ENCODE measurements at regions not wholly inside any gene's neighbourhood (a gene's known extent, or its start where the extent isn't known, plus 50 kb on each side); places are given as distances from the start of the nearest gene placed in this dataset.

- TF ChIP-seq, protein P1, sequence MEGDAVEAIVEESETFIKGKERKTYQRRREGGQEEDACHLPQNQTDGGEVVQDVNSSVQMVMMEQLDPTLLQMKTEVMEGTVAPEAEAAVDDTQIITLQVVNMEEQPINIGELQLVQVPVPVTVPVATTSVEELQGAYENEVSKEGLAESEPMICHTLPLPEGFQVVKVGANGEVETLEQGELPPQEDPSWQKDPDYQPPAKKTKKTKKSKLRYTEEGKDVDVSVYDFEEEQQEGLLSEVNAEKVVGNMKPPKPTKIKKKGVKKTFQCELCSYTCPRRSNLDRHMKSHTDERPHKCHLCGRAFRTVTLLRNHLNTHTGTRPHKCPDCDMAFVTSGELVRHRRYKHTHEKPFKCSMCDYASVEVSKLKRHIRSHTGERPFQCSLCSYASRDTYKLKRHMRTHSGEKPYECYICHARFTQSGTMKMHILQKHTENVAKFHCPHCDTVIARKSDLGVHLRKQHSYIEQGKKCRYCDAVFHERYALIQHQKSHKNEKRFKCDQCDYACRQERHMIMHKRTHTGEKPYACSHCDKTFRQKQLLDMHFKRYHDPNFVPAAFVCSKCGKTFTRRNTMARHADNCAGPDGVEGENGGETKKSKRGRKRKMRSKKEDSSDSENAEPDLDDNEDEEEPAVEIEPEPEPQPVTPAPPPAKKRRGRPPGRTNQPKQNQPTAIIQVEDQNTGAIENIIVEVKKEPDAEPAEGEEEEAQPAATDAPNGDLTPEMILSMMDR (IDR thresholded peaks at IDR 0.05; ENCODE audit: borderline replicate concordance, extremely low read depth, low read length, poor library complexity, severe bottlenecking) = no peak
- no peak for TF ChIP-seq EZH2 (IDR thresholded peaks at IDR 0.05; ENCODE audit: borderline replicate concordance, low read depth, low read length, severe bottlenecking)
Observed at GRCh38 chr6:21538186-21538798, 55.3 kb upstream of the SOX4 start.

Measured in DND-41 (cell line).